Fibroblast of skin of left quadriceps (primary cell): ENCODE measurements at regions not wholly inside any gene's neighbourhood (a gene's known extent, or its start where the extent isn't known, plus 50 kb on each side); places are given as distances from the start of the nearest gene placed in this dataset.

Experiments used
- DNase-seq, 2 experiments: peaks; one replicate each; pipeline ENCODE4 v3.0.0-alpha.2; 2013; ENCODE audit warnings: low read depth in 2 of 2

GRCh38 chr14:51512316-51512715, 139.4 kb upstream of the FRMD6 start:
- DNase-seq = no peak

DNA sequence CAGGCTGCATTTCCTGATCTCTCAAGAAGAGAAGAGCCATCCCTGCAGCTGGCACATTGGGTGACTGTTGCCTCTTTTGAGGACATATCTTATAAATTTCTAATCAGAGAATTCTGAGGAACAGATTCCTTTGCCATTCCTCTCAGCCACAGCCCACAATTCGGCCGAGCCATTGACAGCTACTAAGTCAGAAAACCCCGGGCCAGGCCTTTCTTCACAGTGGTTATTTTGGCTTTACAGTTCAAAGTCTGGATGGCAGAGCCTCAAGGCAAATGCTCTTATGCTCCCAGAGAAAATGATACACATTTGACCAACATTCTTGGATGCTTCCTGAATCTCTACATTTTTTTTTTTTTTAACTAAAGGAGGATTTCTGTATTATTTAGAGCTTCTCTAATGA, 138.4 kb upstream of the FRMD6 start:
- no peak for DNase-seq

DNA sequence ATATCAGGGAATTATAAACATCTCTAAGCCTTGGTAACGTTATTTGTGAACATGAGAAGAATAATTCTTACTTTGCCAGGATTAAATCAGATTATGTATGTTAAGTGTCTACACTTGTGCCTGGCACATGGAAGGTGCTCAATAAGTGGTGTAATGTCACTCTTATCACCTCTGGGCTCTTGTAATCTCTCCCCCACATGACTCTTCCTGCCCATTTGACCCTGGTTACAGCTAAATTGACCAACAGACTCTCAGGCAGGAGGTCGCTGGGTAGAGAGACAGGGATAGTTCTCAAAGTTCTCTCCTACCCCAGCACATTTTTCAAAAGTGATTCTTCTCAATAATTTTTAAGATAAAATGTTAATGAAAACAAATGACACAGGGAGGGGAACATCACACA, 137.8 kb upstream of the FRMD6 start:
- no peak for DNase-seq

DNA sequence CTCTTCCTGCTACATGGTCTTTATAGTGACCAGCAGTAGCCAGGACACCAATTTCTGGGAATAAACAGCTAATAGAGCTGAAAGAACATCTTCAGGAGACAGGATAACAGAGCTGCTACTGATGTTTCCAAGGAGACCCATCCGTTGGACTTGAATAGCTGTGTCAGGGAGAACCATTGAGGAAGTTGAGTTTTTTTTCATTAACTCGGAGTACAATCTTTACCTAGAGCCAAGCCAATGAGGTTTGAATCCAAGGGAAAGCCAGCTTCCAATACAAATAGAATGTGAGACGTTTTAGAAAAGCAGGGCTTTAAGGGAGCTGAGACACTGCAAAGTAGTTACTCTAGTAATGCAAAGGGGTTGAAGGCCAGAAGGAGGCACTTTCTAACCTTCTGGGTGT, 136.1 kb upstream of the FRMD6 start:
- no peak for DNase-seq

DNA sequence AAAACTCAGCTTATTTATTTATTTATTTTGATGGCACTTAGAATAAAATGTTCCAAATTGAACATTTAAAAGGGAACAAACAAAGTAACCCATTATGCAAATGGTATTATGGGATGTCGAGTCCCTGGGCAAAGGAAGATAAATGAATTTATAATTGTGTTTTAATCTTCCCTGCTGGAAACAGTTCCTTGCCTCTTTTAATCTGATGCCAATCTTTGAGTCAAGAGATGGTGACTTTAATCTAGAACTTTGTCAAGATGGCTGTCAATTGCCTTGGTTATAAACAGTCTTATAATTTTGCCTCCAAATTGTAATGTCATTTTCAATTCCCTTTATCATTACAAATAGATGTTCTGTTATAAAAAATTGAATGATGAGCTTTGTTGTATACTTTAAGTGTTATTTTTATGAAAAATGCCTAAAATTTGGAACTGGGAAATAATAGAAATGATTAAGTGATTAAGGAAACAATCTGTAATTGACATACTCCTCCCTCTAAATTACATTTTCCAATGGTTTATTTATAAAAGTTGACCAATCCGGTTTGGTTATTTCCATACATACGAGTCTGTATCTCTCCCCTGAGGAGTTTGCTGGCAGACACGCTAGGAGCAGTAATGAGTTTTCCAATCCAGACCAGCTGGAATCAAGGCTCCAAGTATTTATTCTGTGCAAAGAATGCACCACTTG, 134.9 kb upstream of the FRMD6 start:
- DNase-seq = no peak

GRCh38 chr14:51518280-51518679, 133.4 kb upstream of the FRMD6 start:
- no peak for DNase-seq

DNA sequence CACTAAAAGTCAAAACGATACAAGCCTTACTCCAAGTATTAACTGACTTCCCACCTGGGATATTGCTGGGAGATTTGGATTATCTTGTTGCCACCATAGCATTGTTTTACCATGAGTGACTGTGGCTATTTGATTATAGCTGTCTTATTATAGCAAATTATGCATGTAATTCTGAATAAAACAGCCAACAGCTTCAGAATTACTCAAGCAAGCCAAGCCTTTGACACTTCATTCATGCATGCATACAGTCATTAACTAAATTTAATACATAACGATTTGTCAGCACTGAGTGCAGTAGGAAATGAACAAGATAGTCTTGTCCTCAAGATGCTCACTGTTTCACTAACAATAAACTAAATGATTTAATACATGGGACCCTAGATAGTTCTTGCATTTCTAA, 133.0 kb upstream of the FRMD6 start:
- no peak for DNase-seq

DNA sequence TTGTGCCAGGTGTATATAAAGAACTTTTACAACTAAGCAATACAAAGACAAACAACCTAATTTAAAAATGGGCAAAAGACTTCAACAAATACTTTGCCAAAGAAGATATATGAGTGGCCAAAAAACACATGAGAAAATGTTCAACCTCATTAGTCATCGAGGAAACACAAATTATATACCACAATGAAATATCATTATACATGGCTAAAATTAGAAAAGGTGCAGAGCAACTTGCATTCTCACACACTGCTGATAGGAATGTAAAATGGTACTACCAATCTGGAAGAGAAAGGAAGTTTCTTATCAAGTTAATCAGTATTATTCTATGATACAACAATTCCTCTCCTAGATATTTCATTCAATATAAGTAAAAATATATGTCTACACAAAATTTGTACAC, 131.6 kb upstream of the FRMD6 start:
- DNase-seq = no peak

GRCh38 chr14:51521764-51522163, 129.9 kb upstream of the FRMD6 start:
- peak; percentile 91 for DNase-seq

- no peak for DNase-seq
Observed at GRCh38 chr14:51523243-51523642, 128.5 kb upstream of the FRMD6 start.

DNA sequence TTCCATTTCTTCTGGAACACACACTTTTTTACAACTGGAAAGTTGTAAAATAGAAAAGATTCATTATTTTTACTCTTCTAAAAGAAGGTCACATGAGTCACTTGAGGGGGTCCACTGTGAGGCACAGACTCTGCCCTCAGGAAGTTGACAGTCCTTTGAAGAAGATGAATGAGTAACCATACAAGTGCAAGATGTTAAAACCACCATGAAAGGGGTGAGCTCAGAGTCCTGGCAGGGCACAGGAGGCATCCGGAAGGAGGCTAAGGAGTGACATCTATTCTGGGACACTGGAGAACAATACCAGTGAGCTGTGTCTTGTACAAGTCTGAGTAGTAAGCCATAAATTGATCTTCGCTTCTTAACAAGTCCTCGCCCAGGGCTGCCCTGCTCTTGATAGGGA, 126.0 kb upstream of the FRMD6 start:
- no peak for DNase-seq

DNA sequence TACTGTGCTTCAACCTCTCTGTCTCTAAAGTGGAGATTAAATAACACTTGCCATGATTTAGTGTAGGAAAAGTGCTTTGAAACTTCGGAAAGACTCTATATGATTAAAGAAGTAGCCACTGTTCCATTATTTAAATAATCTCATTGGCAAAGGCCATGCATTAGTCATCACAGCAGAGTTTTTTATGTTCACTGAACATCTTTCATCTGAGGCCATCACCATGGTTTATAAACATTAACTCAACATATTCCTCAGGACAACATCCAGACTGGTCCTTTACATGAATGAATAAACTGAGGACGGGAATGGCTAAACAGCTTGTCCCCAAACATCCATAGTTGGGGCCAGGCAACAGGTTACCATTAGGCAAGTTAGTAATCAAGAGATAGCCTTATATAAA, 124.6 kb upstream of the FRMD6 start:
- DNase-seq = no peak

DNA sequence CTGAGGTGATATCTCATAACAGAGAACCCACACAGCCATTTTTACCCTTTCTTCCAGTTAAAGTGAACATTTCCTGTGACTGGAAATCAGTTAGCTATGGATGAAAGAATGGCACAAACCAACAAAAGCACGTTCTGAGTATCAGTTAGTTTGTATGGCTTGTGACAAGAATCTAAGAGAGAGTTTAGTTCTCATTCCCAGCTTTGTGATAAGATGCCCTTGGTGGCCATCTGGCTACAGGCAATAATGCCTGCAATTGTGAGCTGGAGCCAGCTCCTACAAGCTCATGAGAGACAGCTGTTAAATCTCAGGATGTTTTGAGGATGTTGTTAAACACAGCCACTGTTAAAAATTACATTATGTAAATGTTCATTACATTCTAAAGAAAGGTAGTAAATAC, 122.0 kb upstream of the FRMD6 start:
- no peak for DNase-seq

- DNase-seq = peak; percentile 64 to 68
Observed at GRCh38 chr14:51533160-51533559, 118.5 kb upstream of the FRMD6 start.

GRCh38 chr14:51533872-51534553, 117.7 kb upstream of the FRMD6 start:
- no peak for DNase-seq

GRCh38 chr14:51534610-51535011, 117.1 kb upstream of the FRMD6 start:
- no peak for DNase-seq

GRCh38 chr14:51535443-51536044, 116.2 kb upstream of the FRMD6 start:
- DNase-seq = no peak

DNA sequence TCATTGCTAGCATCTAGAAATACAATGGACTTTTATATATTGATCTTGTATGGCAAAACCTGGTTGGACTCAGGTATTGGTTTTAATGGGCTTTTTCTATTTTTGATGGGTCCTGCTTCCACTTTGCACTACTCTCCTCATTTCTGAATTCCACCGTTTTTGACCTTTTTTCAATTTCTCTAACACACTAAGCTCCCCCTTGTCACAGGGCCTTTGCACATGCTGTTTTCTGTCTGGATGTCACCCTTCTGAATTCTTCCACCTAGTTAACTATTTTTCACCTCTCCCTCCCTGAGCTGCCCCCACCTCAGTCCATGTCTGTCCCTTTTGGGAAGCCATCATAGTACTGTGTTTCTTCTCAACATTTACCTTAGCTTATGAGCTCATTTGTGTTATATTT, 112.7 kb upstream of the FRMD6 start:
- no peak for DNase-seq

DNA sequence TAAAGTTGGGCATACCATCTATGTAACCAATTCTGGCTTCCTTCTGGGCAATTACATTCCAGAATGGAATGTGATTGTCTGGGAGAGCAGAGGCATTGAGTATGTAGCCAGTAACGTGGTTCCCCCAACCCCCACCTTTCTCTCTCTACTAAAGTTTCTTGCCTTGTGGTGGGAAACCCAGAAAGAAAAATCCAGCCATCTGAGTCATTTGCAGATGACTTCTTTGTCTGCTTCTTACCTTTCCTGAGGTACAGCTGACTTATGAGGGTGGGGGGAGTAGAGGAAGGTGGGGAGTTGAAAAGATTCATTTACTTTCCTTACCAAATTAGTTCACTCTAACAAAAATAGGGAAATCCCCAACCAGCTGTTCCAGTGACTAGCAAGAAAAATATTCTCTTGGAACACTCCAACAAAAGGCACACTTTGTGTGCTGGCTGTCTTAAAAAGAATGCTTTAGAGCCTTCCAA, 112.1 kb upstream of the FRMD6 start:
- DNase-seq = peak; percentile 82 to 83

GRCh38 chr14:51540364-51540763, 111.3 kb upstream of the FRMD6 start:
- no peak for DNase-seq

- DNase-seq = no peak
Observed at GRCh38 chr14:51544471-51544870, 107.2 kb upstream of the FRMD6 start.

DNA sequence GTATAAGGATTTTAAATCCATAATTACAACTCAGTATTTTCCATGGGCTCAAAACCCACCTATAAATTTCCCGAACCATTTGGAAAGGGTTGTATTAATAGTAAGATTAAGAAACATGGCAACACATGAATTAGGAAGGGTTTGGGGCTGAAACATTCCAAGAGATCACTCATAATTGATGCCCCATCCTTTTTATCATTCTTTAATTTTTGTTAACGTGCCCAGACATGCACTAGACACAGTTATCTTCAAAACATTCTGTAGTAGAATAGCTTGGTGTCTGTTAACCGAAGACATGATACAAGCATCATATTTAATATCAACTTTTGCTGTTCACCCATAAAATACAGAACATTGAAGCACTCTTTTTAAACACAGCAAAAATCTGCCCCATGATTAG, 106.8 kb upstream of the FRMD6 start:
- DNase-seq = no peak

GRCh38 chr14:51545396-51545795, 106.3 kb upstream of the FRMD6 start:
- DNase-seq = no peak
